ENCODE measurements at regions not wholly inside any gene's neighbourhood (a gene's known extent, or its start where the extent isn't known, plus 50 kb on each side); places are given as distances from the start of the nearest gene placed in this dataset.

GRCh38 chr6:134817448-134817847 lies 132.5 kb downstream of the ALDH8A1 start:
- ATAC-seq (no peak), DNase-seq (no peak)
- Histone ChIP-seq H3K9me3 (no peaks in the 10 kb centered on the region), H3K27ac (no peak overlapping the region), H3K4me1 (peaks cover 0 to 23% (median 1%) of the 10 kb centered on the region in 4 donors), H3K36me3 (no peaks in the 10 kb centered on the region), H3K4me3 (no peak overlapping the region), H3K27me3 (no peaks in the 10 kb centered on the region)
- TF ChIP-seq POLR2A (IDR thresholded peaks at IDR 0.05) (no peak), CTCF (IDR thresholded peaks at IDR 0.05) (no peak)
- 86% methylated on average over 10 of the region's 10 CpGs for WGBS (ENCODE audit: insufficient coverage, low coverage, low lambda C conversion rate, missing lambda C conversion rate)
- intact Hi-C loops (cut with DNase I) = no loop called here

GRCh38 chr6:134816780-134817179 lies 133.1 kb downstream of the ALDH8A1 start:
- no peaks in the 10 kb centered on the region for H3K27me3 ChIP-seq
- no peak overlapping the region for H3K27ac ChIP-seq
- no peaks in the 10 kb centered on the region for H3K9me3 ChIP-seq
- intact Hi-C loops (cut with DNase I) = no loop called here
- TF ChIP-seq POLR2A (IDR thresholded peaks at IDR 0.05) (no peak), CTCF (IDR thresholded peaks at IDR 0.05) (no peak)
- DNase-seq = no peak
- ATAC-seq = no peak
- 47% methylated on average over 2 of the region's 3 CpGs for WGBS (ENCODE audit: insufficient coverage, low coverage, low lambda C conversion rate, missing lambda C conversion rate)
- peaks cover 0 to 16% (median 0%) of the 10 kb centered on the region in 4 donors for H3K4me1 ChIP-seq
- no peak overlapping the region for H3K4me3 ChIP-seq
- no peaks in the 10 kb centered on the region for H3K36me3 ChIP-seq

GRCh38 chr6:134816300-134816699 lies 133.6 kb downstream of the ALDH8A1 start:
- 29% methylated on average over 1 of the region's 1 CpG for whole genome bisulfite sequencing (ENCODE audit: insufficient coverage, low coverage, low lambda C conversion rate, missing lambda C conversion rate)
- no peak for ATAC-seq
- intact Hi-C loops (cut with DNase I) = no loop called here

GRCh38 chr6:134814076-134814695 lies 135.7 kb downstream of the ALDH8A1 start:
- H3K4me1 ChIP-seq = no peaks in the 10 kb centered on the region
- H3K27ac ChIP-seq = no peak overlapping the region
- no peaks in the 10 kb centered on the region for H3K27me3 ChIP-seq
- H3K4me3 ChIP-seq = no peak overlapping the region
- no peaks in the 10 kb centered on the region for H3K9me3 ChIP-seq
- intact Hi-C loops (cut with DNase I) = no loop called here
- no peak for DNase-seq
- H3K36me3 ChIP-seq = no peaks in the 10 kb centered on the region
- no peak for TF ChIP-seq POLR2A (IDR thresholded peaks at IDR 0.05)
- no peak for ATAC-seq
- WGBS (ENCODE audit: insufficient coverage, low coverage, low lambda C conversion rate, missing lambda C conversion rate) = 90% methylated on average over 4 of the region's 4 CpGs

More at GRCh38 chr6:134816300-134816699, 133.6 kb downstream of the ALDH8A1 start:
- no peak for DNase-seq
- Histone ChIP-seq H3K27ac (no peak overlapping the region), H3K27me3 (no peaks in the 10 kb centered on the region), H3K9me3 (no peaks in the 10 kb centered on the region), H3K36me3 (no peaks in the 10 kb centered on the region), H3K4me1 (peaks cover 0 to 11% (median 0%) of the 10 kb centered on the region in 4 donors), H3K4me3 (no peak overlapping the region)
- no peak for TF ChIP-seq POLR2A (IDR thresholded peaks at IDR 0.05)
- TF ChIP-seq CTCF (IDR thresholded peaks at IDR 0.05) = no peak

- intact Hi-C loops (cut with DNase I) = no loop called here
- 90% methylated on average over 2 of the region's 2 CpGs for WGBS (ENCODE audit: insufficient coverage, low coverage, low lambda C conversion rate, missing lambda C conversion rate)
- Histone ChIP-seq H3K27ac (no peak overlapping the region), H3K4me1 (no peaks in the 10 kb centered on the region), H3K27me3 (no peaks in the 10 kb centered on the region), H3K4me3 (no peak overlapping the region), H3K36me3 (no peaks in the 10 kb centered on the region), H3K9me3 (no peaks in the 10 kb centered on the region)
- TF ChIP-seq POLR2A (IDR thresholded peaks at IDR 0.05) = no peak
- ATAC-seq (no peak), DNase-seq (no peak)
Observed at GRCh38 chr6:134813146-134813545, 136.8 kb downstream of the ALDH8A1 start.

Measured in right lobe of liver (tissue), 6 donors.